ENCODE measurements at regions not wholly inside any gene's neighbourhood (a gene's known extent, or its start where the extent isn't known, plus 50 kb on each side); places are given as distances from the start of the nearest gene placed in this dataset.

DNA sequence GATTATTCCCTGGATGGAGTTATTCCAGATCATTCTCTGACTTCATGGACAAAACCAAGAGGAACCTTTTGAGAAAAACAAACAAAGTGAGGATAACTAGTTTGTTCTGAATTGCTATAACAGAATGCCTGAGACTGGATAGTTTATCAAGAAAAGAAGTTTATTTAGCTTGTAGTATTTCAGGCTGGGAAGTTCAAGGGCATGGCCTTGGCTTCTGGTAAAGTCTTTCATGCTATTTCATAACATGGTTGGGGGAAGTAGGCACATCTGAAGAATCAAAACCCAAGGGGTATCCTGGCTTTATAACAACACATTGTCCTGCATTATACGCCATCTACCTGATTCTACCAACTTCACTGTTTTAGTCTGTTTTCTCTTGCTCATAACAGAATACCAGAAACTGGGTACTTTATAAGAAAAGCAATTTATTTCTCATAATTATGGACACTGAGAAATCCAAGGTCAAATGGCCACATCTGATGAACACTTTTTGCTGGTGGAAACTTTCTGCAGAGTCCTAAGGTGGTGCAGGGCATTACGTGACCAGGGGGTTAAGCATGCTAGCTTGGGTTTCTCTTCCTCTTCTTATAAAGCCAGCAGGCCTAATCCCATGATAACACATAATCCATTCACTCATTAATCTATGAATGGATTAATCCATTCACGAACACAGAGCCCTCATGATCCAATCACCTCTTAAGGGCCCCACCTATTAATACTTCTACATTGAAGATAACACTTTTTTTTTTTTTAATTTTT lies 186.1 kb upstream of the PRSS16 start:
- H3K4me3 ChIP-seq (ENCODE audit: low read depth, low read length) = no peak overlapping the region
- WGBS = 83% methylated on average over 3 of the region's 3 CpGs
- DNase-seq (ENCODE audit: extremely low spot score) = no peak
- no peaks in the 10 kb centered on the region for H3K4me1 ChIP-seq (ENCODE audit: insufficient read depth)
- no peak overlapping the region for H3K27ac ChIP-seq (ENCODE audit: low read depth)
- no peaks in the 10 kb centered on the region for H3K36me3 ChIP-seq (ENCODE audit: insufficient read depth)

DNA sequence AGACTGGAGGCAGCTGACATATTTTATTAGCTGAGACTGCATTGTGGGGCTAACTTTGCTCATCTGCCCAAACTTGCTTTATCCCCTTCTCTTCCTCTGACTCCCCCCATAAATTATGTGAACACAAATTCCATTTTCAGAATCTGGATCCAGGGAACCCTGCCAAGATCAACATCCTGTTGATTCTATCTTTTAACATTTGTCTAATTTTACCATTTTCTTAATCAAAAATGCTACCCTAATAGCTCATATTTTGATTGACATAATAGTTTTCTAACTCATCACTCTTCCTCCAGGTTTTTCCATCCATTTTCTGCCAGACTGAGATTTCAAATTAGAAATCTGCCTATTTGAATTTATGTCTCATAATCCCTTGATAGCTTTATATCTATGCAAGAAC lies 184.7 kb upstream of the PRSS16 start:
- no peaks in the 10 kb centered on the region for H3K36me3 ChIP-seq (ENCODE audit: insufficient read depth)
- DNase-seq (ENCODE audit: extremely low spot score) = no peak
- H3K27ac ChIP-seq (ENCODE audit: low read depth) = no peak overlapping the region

DNA sequence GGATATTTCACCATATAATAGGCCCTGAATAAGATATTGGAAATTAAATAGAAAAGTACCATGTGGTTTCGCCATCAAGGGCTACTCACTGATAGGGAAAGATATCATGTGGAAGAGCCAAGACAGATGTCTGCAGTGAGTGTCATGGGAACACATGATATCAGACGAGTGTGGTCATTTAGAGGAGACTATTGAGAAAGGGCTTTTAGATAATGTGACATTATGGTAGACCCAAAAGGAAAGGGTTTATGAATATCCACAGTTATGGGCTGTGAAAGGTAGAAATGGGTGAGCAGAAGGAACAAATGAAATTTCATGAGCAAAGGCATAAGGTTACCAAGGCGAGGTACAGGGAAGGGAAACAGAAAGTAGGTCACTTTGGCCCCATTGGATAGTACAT lies 182.3 kb upstream of the PRSS16 start:
- Histone ChIP-seq H3K4me1 (ENCODE audit: insufficient read depth) (no peaks in the 10 kb centered on the region), H3K36me3 (ENCODE audit: insufficient read depth) (no peaks in the 10 kb centered on the region), H3K27ac (ENCODE audit: low read depth) (no peak overlapping the region), H3K4me3 (ENCODE audit: low read depth, low read length) (no peak overlapping the region)
- DNase-seq (ENCODE audit: extremely low spot score) = no peak
- 83% methylated on average over 3 of the region's 3 CpGs for whole genome bisulfite sequencing

More for the DNA sequence above, 184.7 kb upstream of the PRSS16 start:
- Histone ChIP-seq H3K4me3 (ENCODE audit: low read depth, low read length) (no peak overlapping the region), H3K4me1 (ENCODE audit: insufficient read depth) (no peaks in the 10 kb centered on the region)

DNA sequence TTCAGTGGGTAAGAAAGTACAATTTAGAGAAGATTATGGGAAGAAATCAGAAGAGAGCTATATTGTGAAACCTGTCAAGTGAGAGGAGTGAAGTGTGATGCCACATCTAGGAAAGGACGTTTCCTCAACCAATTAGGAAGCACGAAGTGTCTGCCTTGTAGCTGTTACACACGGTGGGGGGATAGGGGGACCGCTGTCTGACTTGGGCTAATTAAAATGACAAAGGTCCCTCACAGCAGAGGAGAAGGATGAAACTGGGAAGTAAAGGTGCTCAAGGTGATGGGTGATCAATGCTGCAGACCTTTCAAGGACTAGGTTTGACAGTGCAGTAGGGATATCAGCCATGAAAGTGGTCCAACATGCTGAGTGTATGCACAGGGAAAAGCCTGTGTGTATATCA lies 181.1 kb upstream of the PRSS16 start:
- H3K36me3 ChIP-seq (ENCODE audit: insufficient read depth) = no peaks in the 10 kb centered on the region
- DNase-seq (ENCODE audit: extremely low spot score) = no peak
- no peak overlapping the region for H3K4me3 ChIP-seq (ENCODE audit: low read depth, low read length)
- no peak overlapping the region for H3K27ac ChIP-seq (ENCODE audit: low read depth)
- H3K4me1 ChIP-seq (ENCODE audit: insufficient read depth) = no peaks in the 10 kb centered on the region
- 18% methylated on average over 4 of the region's 4 CpGs for WGBS

DNA sequence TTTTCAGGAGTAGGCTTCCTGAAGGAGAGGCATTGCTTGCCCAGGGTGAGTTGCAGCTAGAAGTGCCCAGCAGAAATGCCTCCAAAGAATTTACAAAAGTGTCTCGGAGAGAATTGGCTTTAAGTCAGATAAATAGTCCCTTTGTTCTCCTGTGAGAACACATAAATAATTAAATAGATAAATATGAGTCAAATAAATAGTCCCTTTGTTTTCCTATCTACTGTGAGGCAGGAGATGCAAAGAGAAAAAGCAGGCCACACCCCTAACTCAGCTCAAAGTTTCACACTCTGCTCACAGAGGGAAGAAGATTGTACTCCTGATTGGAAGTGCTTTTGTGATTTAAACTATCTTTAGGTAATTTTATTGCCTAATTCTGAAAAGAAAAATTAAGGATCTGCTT lies 180.7 kb upstream of the PRSS16 start:
- Histone ChIP-seq H3K4me3 (ENCODE audit: low read depth, low read length) (no peak overlapping the region), H3K27ac (ENCODE audit: low read depth) (no peak overlapping the region), H3K4me1 (ENCODE audit: insufficient read depth) (no peaks in the 10 kb centered on the region), H3K36me3 (ENCODE audit: insufficient read depth) (no peaks in the 10 kb centered on the region)
- no peak for DNase-seq (ENCODE audit: extremely low spot score)
- 45% methylated on average over 1 of the region's 1 CpG for WGBS

DNA sequence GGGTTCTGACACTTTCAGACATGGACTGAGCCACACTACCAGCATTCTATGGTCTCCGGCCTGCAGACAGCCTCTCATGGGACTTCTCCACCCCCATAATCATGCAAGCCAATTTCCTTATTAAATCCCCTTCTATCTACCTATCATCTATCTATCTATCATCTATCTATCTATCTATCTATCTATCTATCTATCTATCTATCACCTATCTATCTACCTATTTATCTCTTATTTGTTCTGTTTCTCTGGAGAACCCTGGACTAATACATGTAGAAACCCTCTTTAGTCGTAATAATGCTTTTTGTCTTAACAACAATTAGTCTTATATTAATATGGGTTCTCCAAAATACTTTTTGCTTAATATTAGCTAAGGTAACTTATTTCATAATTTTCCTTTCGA lies 174.1 kb upstream of the PRSS16 start:
- Histone ChIP-seq H3K4me3 (ENCODE audit: low read depth, low read length) (no peak overlapping the region), H3K36me3 (ENCODE audit: insufficient read depth) (no peaks in the 10 kb centered on the region), H3K4me1 (ENCODE audit: insufficient read depth) (no peaks in the 10 kb centered on the region), H3K27ac (ENCODE audit: low read depth) (no peak overlapping the region)
- WGBS = 78% methylated on average over 3 of the region's 3 CpGs
- no peak for DNase-seq (ENCODE audit: extremely low spot score)

DNA sequence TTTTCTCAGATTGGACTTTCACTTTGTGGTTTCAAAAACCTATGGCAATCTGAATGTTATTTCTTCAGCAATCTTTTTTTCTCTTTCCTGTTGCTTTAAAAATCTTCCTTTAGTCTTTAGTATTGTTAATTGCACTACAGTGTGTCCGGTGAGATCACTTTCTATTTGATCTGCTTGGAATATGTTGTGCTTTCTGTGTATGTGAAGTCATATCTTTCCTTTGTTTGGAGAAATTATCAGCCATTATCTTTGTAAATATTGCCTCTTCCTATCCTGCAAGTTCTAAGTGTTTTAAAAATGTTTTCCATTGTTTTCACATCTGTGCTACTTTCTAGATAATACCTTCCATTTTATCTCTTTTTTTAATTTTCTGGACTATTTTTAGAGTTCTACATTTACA lies 171.4 kb upstream of the PRSS16 start:
- no peaks in the 10 kb centered on the region for H3K36me3 ChIP-seq (ENCODE audit: insufficient read depth)
- no peak for DNase-seq (ENCODE audit: extremely low spot score)
- WGBS = 62% methylated on average over 1 of the region's 1 CpG

DNA sequence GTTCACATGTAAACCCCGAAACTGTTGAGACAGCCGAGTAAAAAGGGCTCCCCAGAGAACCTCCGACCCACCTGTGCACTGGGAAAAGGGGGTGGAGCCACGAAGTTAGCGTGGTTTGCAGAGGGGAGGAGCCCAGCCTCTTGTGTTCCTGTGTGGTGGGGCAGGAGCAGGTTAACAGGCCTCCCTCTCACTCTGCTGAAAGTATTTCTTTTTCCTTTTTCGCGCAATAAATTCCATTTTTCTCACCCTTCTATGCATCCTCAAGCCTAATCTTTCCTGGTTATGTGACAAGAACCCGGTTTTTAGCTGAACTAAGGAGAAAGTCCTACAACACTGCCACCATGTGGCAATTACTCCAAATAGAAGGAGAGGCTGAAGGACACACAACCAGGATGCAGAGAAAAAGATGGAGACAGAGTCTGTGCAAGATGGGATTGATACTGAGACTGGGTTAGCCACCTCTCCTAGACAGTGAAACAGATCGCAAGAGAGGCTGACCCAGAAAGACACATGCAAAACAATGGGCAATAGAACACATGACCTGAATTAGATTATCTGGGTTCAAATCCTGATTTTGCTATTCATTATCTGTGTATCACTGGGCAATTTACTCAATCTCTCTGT lies 168.7 kb upstream of the PRSS16 start:
- no peak overlapping the region for H3K4me3 ChIP-seq (ENCODE audit: low read depth, low read length)
- H3K36me3 ChIP-seq (ENCODE audit: insufficient read depth) = no peaks in the 10 kb centered on the region
- 2% methylated on average over 9 of the region's 9 CpGs for WGBS
- H3K4me1 ChIP-seq (ENCODE audit: insufficient read depth) = no peaks in the 10 kb centered on the region
- H3K27ac ChIP-seq (ENCODE audit: low read depth) = no peak overlapping the region
- peak; percentile 28 for DNase-seq (ENCODE audit: extremely low spot score)

More for the DNA sequence above, 171.4 kb upstream of the PRSS16 start:
- no peak overlapping the region for H3K27ac ChIP-seq (ENCODE audit: low read depth)
- no peaks in the 10 kb centered on the region for H3K4me1 ChIP-seq (ENCODE audit: insufficient read depth)
- no peak overlapping the region for H3K4me3 ChIP-seq (ENCODE audit: low read depth, low read length)

DNA sequence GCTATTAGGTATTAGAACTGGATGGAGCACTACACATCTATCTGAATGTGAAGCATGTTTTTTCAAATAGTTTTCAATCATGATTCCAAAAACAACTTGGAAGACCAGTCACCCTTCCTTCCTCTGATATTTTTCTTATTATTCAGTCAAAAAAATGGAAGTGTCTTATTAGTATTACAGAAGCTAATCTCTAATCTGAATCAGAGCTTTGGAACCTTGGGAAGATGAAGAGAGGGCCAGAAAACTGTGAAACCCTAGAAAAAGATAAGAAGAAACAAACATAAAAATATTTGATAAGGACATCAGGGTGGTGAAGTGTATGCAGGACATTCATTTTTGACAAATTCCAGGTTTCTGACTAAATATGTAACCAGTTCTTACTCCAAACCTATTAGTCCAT lies 166.3 kb upstream of the PRSS16 start:
- no peak for DNase-seq (ENCODE audit: extremely low spot score)
- no peak overlapping the region for H3K4me3 ChIP-seq (ENCODE audit: low read depth, low read length)
- no peaks in the 10 kb centered on the region for H3K36me3 ChIP-seq (ENCODE audit: insufficient read depth)
- no peak overlapping the region for H3K27ac ChIP-seq (ENCODE audit: low read depth)
- H3K4me1 ChIP-seq (ENCODE audit: insufficient read depth) = no peaks in the 10 kb centered on the region

DNA sequence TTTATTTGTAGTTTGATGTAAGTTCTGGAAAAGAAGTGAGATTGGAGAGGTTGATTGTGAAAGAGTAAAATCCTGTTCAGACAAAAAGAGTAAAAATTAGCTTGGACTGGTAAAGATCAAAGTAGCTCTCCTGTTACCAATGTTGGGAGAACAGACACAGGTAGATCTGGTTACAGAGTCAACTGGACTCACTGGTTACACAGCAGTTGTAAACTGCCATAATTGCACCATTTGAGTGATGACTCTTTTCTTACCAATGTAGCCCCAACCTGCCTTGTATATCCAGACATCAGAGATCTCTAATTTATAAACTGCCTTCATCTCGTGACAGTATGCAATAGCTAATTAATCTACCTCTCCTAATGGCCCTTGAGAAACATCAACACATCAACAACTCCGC lies 165.6 kb upstream of the PRSS16 start:
- no peaks in the 10 kb centered on the region for H3K4me1 ChIP-seq (ENCODE audit: insufficient read depth)
- 41% methylated on average over 2 of the region's 2 CpGs for WGBS
- no peak for DNase-seq (ENCODE audit: extremely low spot score)
- H3K36me3 ChIP-seq (ENCODE audit: insufficient read depth) = no peaks in the 10 kb centered on the region
- H3K27ac ChIP-seq (ENCODE audit: low read depth) = no peak overlapping the region
- no peak overlapping the region for H3K4me3 ChIP-seq (ENCODE audit: low read depth, low read length)

DNA sequence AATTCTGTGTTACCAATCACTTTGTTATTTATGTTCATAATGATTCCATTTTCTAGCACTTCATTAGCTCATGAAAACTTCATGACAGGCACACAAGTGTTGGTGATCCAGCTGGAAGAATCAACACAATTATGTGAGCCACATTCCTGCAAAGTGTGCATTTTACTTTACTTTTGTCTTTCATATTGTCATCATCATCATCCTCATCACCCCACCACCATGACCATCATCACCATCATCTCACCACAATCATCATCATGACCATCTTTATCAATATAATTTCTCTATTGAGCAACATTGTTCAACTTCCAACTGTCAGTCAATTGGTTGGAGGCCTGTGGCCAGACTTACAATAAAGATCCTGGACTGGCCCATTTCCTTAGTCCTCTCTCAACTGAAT lies 159.4 kb upstream of the PRSS16 start:
- DNase-seq (ENCODE audit: extremely low spot score) = no peak
- Histone ChIP-seq H3K4me3 (ENCODE audit: low read depth, low read length) (no peak overlapping the region), H3K27ac (ENCODE audit: low read depth) (no peak overlapping the region), H3K36me3 (ENCODE audit: insufficient read depth) (no peaks in the 10 kb centered on the region), H3K4me1 (ENCODE audit: insufficient read depth) (no peaks in the 10 kb centered on the region)

DNA sequence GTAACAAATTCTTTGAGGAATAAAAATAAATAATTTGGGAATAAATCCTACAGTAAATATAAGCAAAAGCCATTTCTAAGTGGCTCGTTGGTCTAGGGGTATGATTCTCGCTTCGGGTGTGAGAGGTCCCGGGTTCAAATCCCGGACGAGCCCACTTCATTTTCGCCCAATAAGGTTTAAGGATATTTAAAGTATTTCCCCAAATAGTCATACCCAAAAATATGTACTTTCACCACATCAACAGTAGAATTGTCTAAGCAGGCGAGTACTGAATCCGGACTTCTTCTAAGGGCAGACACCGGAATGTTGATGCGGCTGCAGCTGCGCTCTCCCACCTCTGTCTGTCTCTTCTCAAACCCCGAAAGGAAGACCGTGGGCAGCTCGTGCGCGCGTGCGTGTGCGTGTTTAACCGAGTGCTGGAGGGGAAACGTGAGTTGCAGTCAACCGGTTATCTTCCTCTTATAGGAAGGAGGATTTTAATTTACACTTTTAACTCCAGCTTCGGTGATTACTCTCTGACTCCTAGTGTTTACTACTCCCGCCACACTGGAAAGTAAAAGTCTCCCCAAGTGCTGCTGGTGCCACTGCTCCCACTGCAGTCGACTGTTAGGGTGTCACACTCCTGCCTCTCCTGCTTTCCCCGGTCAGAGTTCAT lies 155.7 kb upstream of the PRSS16 start:
- no peak for DNase-seq (ENCODE audit: extremely low spot score)
- Histone ChIP-seq H3K4me1 (ENCODE audit: insufficient read depth) (no peaks in the 10 kb centered on the region), H3K4me3 (ENCODE audit: low read depth, low read length) (no peak overlapping the region), H3K27ac (ENCODE audit: low read depth) (no peak overlapping the region), H3K36me3 (ENCODE audit: insufficient read depth) (no peaks in the 10 kb centered on the region)
- 1% methylated on average over 27 of the region's 27 CpGs for WGBS

DNA sequence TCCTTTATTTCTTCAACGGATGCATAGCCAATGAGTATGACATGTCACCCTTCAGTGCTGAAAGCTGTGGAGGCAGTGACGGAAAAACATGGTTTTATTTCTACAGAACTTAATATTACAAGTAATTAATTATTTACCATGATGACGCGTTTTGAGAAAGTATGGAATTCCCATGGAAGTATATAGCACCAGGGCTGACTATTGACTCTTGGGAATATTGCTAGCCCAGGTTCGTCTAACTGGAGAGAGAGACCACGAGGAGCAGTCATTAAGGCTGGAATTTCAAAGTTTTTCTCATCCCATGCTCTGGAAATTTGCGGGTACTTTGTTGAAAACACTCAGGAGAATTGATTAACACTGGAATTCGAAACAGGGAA lies 155.2 kb upstream of the PRSS16 start:
- no peak for DNase-seq (ENCODE audit: extremely low spot score)
- Histone ChIP-seq H3K4me3 (ENCODE audit: low read depth, low read length) (no peak overlapping the region), H3K36me3 (ENCODE audit: insufficient read depth) (no peaks in the 10 kb centered on the region), H3K27ac (ENCODE audit: low read depth) (no peak overlapping the region), H3K4me1 (ENCODE audit: insufficient read depth) (no peaks in the 10 kb centered on the region)
- WGBS = 29% methylated on average over 8 of the region's 8 CpGs

DNA sequence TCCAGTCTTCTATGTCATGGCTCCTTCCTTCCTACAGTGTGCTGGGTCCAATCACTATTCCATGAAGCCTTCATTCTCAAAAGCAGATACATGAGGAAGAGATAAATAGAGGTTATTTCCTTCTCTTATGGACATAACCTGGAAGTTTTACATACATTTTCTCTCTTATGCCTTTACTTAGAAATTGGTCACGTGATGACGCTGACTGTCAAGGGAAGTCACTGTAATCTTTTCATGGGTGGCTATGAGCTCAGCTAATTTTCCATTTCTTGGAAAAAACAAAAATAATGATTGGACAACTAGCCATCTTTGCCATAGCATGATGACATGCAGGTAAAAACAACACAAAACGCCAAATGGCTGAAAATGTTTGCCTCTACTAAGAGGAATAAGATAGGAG lies 151.6 kb upstream of the PRSS16 start:
- no peak overlapping the region for H3K27ac ChIP-seq (ENCODE audit: low read depth)
- 81% methylated on average over 3 of the region's 3 CpGs for WGBS
- no peak for DNase-seq (ENCODE audit: extremely low spot score)
- H3K36me3 ChIP-seq (ENCODE audit: insufficient read depth) = no peaks in the 10 kb centered on the region
- H3K4me1 ChIP-seq (ENCODE audit: insufficient read depth) = no peaks in the 10 kb centered on the region
- H3K4me3 ChIP-seq (ENCODE audit: low read depth, low read length) = no peak overlapping the region
